IMR-90 (cell line): ENCODE measurements at regions not wholly inside any gene's neighbourhood (a gene's known extent, or its start where the extent isn't known, plus 50 kb on each side); places are given as distances from the start of the nearest gene placed in this dataset.
A peak's percentile ranks its signal among the peaks of the same experiment; 100 is the strongest.

Experiments used
- BHLHE40 ChIP-seq: fragments of 150-350 bp; IDR thresholded peaks from 2 replicates; pipeline ENCODE4 v1.6.1; 2016; ENCODE audit warnings: mild to moderate bottlenecking, low read depth, low read length
- CEBPB ChIP-seq: IDR thresholded peaks from 2 replicates; pipeline ENCODE4 v1.6.1; 2012; ENCODE audit warnings: low read depth, low read length, improper control_type of control experiment
- CHD1 ChIP-seq: IDR thresholded peaks from 2 replicates; pipeline ENCODE4 v1.6.1; 2012; ENCODE audit warnings: low read depth, low read length, improper control_type of control experiment
- FOS ChIP-seq: fragments of 150-350 bp; IDR thresholded peaks from 2 replicates; pipeline ENCODE4 v1.6.1; 2016; ENCODE audit warnings: low read depth, low read length
- MXI1 ChIP-seq: IDR thresholded peaks from 2 replicates; pipeline ENCODE4 v1.6.1; 2012; ENCODE audit warnings: low read depth, mild to moderate bottlenecking, low read length, moderate library complexity, borderline replicate concordance
- NFE2L2 ChIP-seq: fragments of 150-350 bp; IDR thresholded peaks from 2 replicates; pipeline ENCODE4 v1.6.1; 2016; ENCODE audit warnings: low read depth, mild to moderate bottlenecking, low read length
- POLR2A ChIP-seq: IDR thresholded peaks from 2 replicates; pipeline ENCODE4 v1.6.1; 2012; ENCODE audit warnings: mild to moderate bottlenecking, low read depth, low read length
- RAD21 ChIP-seq: IDR thresholded peaks from 2 replicates; pipeline ENCODE4 v1.6.1; 2012; ENCODE audit warnings: low read length, improper control_type of control experiment
- RCOR1 ChIP-seq: IDR thresholded peaks from 2 replicates; pipeline ENCODE4 v1.6.1; 2012; ENCODE audit warnings: mild to moderate bottlenecking, low read length, improper control_type of control experiment; ENCODE audit not compliant: insufficient replicate concordance
- RFX5 ChIP-seq: IDR thresholded peaks from 2 replicates; pipeline ENCODE4 v1.8.0; 2012; ENCODE audit warnings: low read depth, mild to moderate bottlenecking, low read length, moderate library complexity
- SMC3 ChIP-seq: fragments of 150-350 bp; IDR thresholded peaks from 2 replicates; pipeline ENCODE4 v1.6.1; 2016; ENCODE audit warnings: low read depth, mild to moderate bottlenecking, antibody characterized with exemption, low read length, moderate library complexity
- USF2 ChIP-seq: fragments of 150-350 bp; IDR thresholded peaks from 2 replicates; pipeline ENCODE4 v1.6.1; 2017; ENCODE audit warnings: mild to moderate bottlenecking, antibody characterized with exemption, low read length, low read depth
- TF ChIP-seq, protein P1 (sequence below): conservative IDR thresholded peaks from 2 replicates; pipeline ENCODE4 v1.5.1; 2012; ENCODE audit warnings: mild to moderate bottlenecking, low read depth, low read length, improper control_type of control experiment

GRCh38 chr2:177053038-177053437 is 159.6 kb upstream of the HNRNPA3 start:
- TF ChIP-seq, protein P1, sequence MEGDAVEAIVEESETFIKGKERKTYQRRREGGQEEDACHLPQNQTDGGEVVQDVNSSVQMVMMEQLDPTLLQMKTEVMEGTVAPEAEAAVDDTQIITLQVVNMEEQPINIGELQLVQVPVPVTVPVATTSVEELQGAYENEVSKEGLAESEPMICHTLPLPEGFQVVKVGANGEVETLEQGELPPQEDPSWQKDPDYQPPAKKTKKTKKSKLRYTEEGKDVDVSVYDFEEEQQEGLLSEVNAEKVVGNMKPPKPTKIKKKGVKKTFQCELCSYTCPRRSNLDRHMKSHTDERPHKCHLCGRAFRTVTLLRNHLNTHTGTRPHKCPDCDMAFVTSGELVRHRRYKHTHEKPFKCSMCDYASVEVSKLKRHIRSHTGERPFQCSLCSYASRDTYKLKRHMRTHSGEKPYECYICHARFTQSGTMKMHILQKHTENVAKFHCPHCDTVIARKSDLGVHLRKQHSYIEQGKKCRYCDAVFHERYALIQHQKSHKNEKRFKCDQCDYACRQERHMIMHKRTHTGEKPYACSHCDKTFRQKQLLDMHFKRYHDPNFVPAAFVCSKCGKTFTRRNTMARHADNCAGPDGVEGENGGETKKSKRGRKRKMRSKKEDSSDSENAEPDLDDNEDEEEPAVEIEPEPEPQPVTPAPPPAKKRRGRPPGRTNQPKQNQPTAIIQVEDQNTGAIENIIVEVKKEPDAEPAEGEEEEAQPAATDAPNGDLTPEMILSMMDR: no peak
- TF ChIP-seq SMC3: no peak
- TF ChIP-seq BHLHE40: no peak
- TF ChIP-seq POLR2A: no peak
- no peak for TF ChIP-seq USF2
- peak; percentile 14; the same call in 1 of the 2 replicates for TF ChIP-seq CEBPB
- TF ChIP-seq RFX5: no peak
- no peak for TF ChIP-seq CHD1
- no peak for TF ChIP-seq MXI1
- no peak for TF ChIP-seq RCOR1
- no peak for TF ChIP-seq FOS
- no peak for TF ChIP-seq NFE2L2
- no peak for TF ChIP-seq RAD21
